ENCODE measurements at regions not wholly inside any gene's neighbourhood (a gene's known extent, or its start where the extent isn't known, plus 50 kb on each side); places are given as distances from the start of the nearest gene placed in this dataset.
A peak's percentile ranks its signal among the peaks of the same experiment; 100 is the strongest.
"Not testable (repeated sequence)": the region's sequence is repeated elsewhere in the genome, so short reads cannot be mapped to it uniquely, and the experiment has no call there.

DNA sequence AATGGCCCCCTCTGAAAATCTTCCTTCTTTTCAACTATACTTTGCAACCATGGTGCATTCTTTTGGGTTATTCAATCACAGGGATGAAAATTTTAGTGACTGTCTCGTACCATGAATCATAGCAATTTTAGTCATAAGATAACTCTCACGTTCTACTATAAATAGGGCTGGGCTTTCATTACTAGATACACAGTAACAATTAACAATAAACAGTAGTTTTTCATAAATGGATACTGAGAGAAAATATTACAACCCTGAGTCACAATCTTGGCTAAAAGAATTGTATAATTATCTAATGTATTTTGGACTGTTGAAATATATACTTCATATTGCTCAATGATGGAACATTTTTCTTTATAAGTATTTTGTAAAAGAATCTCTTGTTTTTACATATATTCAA, 96.1 kb downstream of the TEX35 start:
- no peak for ATAC-seq

DNA sequence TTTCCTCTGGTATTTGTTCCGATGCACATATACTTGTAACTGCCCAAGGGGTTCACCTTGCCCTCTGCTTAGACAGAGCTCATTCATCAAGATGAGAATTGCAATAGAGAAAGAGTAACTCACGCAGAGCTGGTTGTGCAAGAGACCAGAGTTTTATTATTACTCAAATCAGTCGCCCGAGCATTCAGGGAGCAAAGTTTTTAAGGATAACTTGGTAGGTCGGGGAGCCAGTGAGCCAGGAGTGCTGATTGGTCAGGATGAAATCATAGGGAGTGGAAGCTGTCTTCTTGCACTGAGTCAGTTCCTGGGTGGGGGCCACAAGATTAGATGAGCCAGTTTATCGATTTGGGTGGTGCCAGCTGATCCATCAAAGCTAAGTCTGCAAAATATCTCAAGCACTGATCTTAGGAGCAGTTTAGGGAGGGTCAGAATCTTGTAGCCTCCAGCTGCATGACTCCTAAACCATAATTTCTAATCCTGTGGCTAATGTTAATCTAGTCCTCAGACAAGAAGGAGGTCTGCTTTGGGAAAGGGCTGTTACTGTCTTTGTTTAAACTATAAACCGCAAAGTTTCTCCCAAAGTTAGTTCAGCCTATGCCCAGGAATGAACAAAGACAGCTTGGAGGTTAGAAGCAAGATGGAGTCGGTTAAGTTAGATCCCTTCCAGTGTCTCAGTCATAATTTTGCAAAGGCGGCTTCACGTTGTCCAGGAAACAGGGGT, 97.9 kb downstream of the TEX35 start:
- ATAC-seq: not testable (repeated sequence)

DNA sequence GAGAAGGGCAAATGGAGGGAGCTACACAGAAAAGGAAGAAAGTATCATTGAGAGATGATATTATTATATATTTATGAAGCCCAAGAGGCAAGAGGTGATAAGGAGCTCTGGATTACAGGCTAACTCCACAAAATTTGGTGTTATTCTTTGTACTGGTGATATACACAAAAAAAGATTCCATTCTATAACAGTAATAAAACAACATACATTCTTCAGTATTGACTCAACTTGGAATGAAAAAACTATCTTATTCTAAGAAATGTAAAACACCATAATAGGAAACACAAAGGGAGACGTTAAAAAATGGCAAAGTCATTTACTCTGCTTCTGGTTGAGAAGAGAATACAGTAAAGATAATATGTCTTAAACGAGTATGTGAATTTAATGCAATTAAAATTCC, 99.4 kb downstream of the TEX35 start:
- ATAC-seq: no peak

DNA sequence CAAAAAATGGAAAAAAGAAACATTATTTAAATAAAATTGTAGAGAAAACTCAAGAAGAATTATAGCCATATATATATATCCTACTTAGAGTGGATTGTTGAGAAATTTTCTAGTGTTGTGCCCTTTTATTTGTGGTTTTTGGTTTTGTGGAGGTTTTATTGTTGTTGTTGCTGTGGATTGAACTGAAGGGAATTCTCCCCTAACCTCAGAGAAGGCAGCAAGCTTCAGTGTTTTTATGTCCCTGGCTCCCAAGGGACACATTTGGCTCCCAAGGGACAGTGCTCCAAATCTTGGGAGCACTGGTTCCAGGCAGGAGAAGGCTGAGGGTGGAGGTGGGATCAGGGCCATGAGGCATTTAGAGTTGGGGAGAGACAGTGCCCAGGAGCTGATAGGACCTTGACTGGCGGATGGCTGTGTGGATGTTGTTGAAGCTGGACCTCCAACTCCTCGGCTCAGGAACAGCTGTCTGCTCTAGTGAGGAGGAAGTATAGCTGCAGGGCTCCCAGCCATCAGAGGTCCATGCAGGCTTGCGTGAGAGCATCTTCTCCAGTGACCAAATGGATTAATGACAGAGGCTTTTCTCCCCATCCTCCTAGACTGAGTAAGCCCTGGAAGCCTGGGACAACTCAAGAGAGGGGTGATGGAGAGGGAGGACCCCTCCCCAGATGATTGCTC, 100.5 kb downstream of the TEX35 start:
- ATAC-seq: peak in 1 of 2 donors; percentile 17

DNA sequence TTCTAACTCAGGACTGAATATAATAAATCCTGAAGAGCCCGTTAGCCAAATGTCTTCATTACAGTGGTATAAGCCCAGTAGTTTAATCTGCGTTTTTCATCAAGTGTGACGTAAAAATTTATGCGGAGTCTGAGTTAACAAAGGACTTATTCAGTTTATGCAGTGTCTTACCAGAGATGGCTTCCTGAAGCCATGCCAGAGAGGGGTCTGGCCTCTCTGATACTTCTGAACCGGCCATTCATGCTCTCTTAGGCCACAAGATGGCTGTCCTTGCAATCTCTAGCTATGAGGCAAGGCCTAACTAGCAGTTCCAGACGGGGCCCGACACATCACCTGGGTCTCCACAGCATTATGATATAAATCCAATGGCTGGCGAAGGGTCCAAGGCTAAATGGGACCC, 101.4 kb downstream of the TEX35 start:
- ATAC-seq: no peak

DNA sequence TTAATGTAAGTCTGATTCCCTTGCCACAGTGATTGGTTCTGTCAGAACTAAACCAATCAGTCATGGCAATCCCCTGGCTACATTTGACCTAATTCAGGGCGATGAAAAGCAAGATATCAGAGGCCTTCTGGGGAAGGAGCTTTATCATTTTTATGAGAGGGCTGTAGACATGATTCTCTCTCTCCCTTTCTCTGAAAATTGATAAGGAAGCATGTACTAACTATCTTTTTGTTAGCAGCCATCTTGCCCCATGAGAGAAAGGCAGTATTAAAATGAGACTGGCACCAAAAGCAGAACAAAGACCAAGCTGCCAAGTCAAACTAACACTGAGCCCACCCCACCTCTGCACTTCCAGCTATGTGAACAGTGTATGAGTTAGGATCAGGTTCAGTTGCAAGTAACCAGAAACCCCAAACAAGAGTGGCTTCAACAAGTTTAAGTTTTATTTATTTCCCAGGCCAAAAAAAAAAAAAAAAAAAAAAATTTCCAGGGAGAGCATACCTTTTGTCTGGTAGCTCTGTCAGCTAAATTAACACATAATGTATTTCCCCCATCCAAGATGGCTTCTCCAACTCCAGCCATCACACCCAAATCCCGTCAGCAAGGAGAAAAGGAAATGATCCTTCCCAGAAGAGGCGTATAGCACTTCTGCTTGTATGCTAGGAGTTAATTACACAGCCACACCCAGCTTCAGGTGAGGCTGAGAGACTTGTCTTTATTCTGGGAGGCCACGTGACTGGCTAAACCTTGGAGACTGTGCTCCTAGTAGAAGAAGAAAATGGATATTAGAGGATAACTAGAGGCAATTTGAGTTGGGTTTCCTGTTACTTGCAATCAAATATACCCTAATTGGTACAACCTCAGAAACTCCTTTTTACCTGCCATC, 105.8 kb upstream of the RALGPS2 start:
- no peak for ATAC-seq

DNA sequence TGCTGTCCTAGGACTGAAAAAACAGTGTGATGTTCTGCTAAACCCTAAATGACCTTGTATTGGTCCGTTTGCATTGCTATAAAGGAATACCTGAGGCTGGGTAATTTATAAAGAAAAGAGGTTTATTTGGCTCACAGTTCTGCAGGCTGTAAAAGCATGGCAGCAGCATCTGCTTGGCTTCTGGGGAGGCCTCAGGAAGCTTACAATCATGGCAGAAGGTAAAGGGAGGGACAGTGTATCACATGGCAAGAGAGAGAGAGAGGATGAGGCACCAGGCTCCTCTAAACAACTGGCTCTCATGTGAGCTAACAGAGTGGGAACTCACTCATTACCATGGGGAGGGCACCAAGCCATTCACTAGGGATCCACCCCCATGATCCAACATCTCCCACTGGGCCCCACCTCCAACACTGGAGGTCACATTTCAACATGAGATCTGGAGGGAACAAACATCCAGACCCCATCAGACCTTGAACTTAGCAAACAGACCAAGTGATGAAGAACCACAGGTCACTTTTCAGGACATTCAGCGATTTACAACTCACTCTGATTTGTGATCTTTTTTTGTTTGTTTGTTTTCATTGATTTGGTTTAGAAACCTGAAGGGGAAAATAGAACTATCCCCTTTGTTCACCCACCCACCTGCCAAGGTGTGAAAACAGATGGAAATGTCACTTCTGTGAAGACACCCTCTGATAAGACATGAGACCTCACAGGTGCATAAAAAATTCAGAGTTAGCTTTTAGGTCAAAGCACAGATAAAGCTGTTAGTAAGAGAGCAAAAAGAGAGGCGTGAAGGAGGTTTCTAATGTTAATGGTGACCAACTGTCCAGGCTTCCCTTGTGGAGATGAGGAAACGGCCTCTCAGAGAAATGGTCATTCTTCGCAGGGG, 104.2 kb upstream of the RALGPS2 start:
- ATAC-seq: no peak

DNA sequence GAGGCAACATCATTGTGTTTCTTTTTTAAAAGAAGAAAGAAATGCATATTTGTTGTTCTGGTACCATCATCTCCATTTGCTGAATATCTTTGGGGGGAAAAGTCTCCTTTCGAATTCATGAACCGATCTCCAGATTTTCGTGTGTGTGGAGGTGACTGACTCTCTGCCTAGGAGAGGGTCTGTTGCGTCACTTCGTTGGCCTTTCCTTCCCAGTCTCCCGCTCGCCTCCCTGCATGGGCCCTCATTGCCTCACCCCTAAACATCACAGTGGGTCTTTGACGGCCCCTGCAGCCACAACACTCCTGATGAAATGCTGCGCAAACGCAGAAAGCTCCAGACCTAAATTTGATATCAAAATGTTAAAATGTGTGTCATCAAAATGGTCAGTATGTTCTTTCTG, 103.2 kb upstream of the RALGPS2 start:
- ATAC-seq: no peak

DNA sequence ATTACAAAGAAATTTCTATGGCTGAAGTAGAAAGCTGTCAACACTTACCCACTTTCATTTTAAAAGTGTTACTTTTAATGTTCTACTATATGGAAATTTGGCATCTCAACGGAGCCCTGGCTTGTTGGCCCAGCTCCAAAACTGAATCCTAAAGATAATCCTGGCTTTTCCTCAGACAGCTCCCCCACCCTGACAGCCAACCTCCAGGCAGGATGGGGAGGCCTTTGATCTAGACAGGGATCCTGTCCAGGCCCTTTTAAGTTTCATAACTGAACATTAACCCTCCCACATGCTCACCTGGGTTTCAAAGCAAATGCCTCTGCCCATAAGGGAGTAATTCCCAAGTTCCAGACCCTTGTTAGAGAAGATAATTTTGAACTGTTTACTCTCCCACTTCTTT, 99.3 kb upstream of the RALGPS2 start:
- no peak for ATAC-seq

DNA sequence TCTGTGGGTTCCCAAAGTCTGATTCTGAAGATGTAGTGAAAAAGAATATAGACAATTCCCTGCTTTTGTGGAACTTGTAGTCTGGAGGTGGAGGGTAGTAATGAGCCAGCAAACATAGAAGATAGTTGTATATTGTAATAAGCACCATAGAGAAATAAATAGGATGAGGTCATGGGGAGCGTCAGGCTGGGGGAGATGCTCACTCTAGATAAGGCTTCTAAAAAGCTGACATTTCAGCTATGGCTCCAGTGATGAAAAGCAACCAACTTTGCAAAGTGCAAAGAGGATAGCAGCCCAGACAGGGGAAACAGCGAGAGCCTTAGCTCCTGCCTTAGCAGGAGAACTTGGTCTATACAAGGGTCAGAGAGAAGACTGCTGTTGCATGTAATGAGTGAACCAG, 98.0 kb upstream of the RALGPS2 start:
- ATAC-seq: no peak

DNA sequence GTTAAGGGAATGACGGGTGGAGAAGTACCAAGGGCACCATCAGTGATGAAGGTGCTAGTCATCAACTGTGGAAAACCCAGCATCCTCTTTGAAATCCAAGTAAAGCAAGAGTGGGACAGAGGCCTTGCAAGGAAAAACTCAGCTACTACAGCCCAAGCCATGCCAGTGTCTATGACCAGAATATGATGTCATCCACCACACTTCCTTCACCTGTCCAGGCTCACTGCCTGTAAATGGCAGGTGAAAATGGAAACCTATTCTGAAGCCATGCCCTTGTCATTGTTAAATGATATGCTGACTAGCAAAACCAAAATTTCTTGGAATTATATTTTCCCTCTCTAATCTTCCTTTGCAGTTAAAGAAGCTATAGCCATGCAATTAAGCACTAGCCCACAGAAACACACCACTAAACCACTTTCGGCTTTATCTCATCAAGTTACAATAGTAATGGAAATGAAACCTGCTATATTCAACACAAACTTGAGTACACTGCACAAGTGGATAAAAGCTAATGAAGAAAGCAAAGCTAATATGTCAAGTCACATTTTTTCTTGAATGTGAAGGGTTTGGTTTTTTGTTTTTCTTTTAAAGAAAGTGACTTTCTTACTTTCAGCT, 96.3 kb upstream of the RALGPS2 start:
- no peak for ATAC-seq

DNA sequence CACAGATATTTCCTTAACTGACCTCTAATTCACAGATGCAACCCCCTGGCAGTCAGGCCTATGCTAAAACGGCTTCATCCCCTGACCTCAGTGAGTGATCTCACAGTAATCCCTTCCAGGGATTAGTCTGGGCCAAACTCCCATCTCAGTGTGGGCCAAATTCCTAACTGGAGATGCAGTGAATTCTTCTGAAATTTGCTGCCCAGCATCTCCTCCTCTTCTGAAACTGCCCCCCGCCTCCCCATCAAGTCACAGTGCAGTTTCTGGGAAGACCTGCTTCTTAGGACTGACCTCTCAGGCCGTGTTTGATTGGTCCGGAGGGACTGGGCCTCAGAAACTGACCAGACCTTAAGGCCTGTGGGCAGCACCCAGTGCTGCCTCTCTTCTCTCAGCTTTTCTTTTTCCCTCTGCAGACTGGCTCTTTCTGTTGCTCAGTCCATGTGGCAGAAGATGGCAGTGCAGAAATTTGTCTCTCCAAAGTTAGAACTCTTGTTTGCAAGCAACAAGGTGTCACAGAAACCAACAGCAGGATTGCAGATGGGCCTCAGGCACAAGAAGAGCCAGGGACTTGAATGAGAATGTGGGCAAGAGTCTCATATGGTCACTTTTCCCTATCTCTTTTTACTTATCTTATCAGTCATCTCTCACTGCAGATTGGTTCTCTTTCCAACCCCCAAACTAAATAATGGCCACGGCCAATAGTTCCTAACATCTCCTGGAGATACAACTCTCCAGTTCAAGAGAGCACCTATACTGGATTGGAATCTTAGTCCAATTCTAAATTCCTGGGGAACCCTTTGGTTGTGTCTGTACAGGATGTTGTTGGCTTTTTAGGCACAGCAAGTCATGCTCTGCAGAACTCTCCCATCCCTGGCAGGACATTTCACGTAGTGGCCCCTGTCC, 95.5 kb upstream of the RALGPS2 start:
- no peak for ATAC-seq

DNA sequence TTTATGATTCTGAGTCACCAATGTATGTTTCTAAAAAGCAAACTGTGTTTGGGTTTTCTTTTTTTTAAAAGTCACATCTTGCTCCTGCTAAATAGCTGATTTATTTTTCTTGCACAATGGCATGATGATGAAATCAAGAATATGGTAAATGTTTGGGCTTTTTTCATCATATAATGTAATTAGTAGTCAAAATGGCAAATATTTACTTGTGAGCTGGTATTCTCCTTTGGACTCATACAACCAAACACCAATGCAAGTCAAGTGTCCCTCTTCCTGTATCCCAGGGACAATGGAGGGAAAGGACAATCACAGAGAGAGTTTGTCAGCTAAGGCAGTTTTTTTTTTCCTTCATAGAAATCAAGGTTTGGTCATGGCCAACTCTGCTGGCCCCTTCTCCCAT, 94.6 kb upstream of the RALGPS2 start:
- no peak for ATAC-seq

DNA sequence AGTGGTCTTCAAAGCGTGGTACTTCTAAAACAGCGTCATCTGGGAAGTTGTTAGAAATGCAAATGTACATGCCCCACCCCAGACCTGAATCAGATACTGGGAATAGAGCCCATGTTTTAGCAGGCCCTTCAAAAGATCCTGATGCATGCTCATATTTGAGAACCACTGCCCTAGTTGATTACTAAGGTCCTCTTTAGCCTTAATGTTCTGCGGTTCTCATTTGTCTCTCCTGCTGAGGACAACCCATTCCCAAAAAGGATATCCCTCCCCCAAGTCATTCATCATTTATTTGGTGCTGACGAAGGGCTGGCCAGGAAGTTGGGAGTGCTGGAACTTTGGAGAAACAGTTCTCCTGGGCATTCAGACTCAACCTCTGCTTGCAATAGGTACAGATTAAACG, 92.4 kb upstream of the RALGPS2 start:
- ATAC-seq: no peak

DNA sequence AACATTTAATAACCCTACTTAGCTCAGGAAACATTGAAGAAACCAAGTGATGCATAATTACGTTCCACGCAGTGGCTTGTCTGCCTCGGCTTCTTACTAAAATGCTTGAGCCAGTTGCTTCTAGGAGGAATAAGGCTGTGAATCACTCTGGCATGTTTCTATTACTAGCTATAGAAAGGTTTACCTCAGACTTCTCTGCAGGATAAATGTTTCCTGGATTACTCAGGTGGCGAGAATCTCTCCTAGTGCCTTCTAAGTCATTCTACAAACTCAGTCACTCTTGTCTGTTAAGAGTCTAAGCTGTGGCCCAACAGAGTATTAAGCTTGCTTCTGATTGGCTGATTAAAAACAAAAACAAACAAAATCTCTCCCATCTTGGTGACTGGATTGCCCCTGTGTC, 92.0 kb upstream of the RALGPS2 start:
- ATAC-seq: no peak

DNA sequence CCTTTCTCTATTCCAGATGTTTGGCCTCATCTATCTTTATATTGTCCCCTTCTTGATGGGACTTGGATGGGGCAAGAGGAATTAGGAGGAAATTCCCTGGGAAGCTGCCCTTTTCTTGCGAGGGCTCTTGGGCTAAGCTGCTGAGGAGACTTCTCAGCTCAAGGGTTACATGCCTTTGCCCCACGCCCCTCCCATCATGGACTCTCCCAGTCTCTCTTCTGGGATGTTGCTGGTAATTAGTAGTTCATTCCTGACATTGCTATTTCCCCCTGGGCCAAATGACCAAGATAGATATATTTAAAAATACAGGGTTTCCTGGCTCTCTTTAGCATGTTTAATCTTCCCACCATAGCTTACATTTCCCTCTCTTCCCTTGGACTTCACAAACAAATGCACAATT, 90.6 kb upstream of the RALGPS2 start:
- no peak for ATAC-seq

DNA sequence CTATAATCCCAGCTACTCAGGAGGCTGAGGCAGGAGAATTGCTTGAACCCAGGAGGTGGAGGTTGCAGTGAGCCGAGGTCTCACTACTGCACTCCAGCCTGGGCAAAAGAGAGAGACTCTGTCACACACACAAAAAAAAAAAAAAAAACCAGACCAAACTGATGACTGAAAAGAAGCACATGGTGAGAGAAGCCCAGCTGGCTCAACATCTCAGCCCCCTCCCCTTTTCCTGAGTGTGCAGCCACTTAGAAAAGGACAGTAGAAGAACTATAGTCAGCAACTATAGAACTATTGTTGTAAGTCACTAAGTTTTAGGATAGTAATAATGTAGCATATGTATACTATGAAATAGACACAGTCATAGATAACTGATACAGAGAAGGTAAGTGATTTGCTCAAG, 87.2 kb upstream of the RALGPS2 start:
- no peak for ATAC-seq

DNA sequence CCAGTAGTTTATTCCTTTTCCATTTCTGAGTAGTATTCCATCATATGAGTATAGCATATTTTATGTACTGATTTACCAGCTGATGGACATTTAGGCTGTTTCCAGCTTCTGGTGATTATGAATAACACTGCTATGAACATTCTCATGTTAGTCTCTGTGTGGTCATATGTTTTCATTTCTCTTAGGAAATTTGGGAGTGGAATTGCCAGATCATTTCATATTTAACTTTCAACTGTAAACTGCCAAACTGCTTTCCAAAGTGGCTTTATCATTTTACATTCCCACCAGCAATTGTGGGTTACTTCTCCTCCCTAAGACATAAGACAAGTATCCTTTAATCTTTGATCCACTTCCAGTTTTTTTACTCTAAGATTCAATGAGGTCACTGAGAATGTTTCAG, 85.7 kb upstream of the RALGPS2 start:
- no peak for ATAC-seq

DNA sequence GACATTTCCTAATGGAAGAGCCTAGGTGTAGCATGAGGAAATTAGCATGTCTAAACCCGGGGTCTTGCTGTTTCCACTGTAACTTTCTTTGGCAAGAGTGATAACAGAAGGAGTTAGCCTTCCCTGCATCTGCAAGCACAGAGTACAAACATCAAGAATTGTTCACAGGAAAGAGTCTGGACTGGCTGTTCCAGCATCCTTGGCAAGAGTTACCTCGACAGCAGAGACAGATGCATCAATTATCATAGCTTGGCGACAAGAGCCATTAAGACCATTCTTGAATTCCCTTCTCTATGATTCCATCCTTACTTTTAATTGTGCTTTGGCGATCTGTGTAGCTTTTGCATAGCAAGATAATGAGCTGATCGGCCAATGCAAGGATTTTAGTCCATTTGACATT, 82.8 kb upstream of the RALGPS2 start:
- no peak for ATAC-seq

DNA sequence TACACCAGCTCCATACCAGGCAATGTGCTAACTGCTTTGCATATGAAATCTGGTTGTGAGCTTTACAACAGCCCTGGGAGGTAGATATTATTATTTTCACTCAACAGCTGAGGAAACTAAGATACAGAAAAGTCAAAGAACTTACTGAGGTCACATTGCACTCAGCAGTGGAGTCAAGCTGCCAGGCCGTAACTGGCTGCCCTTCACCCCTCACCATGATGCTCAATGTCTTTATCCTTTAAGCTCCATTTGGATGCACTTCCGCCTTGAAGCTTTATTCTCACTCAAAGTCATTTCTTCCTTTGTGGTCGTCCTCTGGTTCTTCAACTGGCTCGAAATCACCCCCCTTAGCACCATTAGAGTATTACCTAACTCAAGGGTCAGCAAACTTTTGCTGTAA, 81.7 kb upstream of the RALGPS2 start:
- ATAC-seq: no peak

DNA sequence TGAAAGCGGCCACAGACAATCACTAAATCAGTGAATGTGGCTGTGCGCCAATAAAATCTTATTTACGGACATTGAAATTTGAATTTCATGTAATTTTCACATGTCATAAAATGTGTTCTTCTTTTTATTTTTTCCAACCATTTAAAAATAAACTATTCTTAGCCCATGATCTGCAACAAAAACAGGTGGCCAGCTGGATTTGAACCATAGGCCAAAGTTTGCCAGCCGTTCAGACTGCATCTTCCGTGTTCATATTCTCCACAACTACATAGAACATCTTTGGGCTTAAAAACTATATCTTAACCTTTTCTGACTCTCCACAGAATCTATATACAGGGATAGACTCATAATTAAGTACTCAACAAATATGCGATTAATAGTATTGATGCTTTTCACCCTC, 81.2 kb upstream of the RALGPS2 start:
- no peak for ATAC-seq

All from activated CD4-positive, CD25-positive, alpha-beta regulatory T cell treated with anti-CD3 and anti-CD28 coated beads, Interleukin-2, amount 50 U/mL, for 24 hours (primary cell).